A673 (cell line): ENCODE measurements at regions not wholly inside any gene's neighbourhood (a gene's known extent, or its start where the extent isn't known, plus 50 kb on each side); places are given as distances from the start of the nearest gene placed in this dataset.

ENCODE experiments used
- BruUV-seq: library from RNA; stranded (reverse); fragments of 400-500 nt; replicated peaks from 2 replicates; lab custom pipeline; 2021; lab: Mats Ljungman, UMichigan
- CTCF ChIA-PET: fragments of 300-600 bp; sonication (Branson Sonifier 250); formaldehyde crosslinking; loops from one replicate; lab custom pipeline; 2022; ENCODE audit warnings: antibody characterized with exemption; lab: Charles Lee
- POLR2A ChIA-PET: fragments of 300-600 bp; sonication (Branson Sonifier 250); formaldehyde crosslinking; loops from one replicate; lab custom pipeline; 2022; ENCODE audit warnings: antibody characterized with exemption; ENCODE audit not compliant: low non-redundant PET; lab: Charles Lee
- DNase-seq: peaks from one replicate; pipeline ENCODE4 v3.0.0-alpha.2; 2015; ENCODE audit warnings: low spot score
- H3K27ac ChIP-seq: fragments of 200-600 bp; sonication (generic); 2 replicates; pipeline ENCODE4 v1.5.1; 2016; ENCODE audit warnings: mixed run types, low read depth, mild to moderate bottlenecking, mixed read lengths, antibody characterized with exemption, low read length; ENCODE audit not compliant: poor library complexity, severe bottlenecking
- H3K27me3 ChIP-seq: fragments of 200-600 bp; sonication (generic); replicated peaks from 2 replicates; pipeline ENCODE4 v1.6.1; 2017; ENCODE audit warnings: mixed run types, low read depth, mild to moderate bottlenecking, mixed read lengths, antibody characterized with exemption, low read length; ENCODE audit not compliant: insufficient read depth, poor library complexity
- H3K36me3 ChIP-seq: fragments of 200-600 bp; sonication (generic); 2 replicates; pipeline ENCODE4 v1.6.1; 2016; ENCODE audit warnings: mixed run types, mild to moderate bottlenecking, mixed read lengths, antibody characterized with exemption, low read length; ENCODE audit not compliant: insufficient read depth, poor library complexity, severe bottlenecking
- H3K4me1 ChIP-seq: fragments of 200-600 bp; sonication (generic); 2 replicates; pipeline ENCODE4 v1.6.1; 2017; ENCODE audit warnings: mixed run types, mild to moderate bottlenecking, mixed read lengths, antibody characterized with exemption, low read length; ENCODE audit not compliant: insufficient read depth, poor library complexity, severe bottlenecking
- H3K4me3 ChIP-seq: fragments of 200-600 bp; sonication (generic); 2 replicates; pipeline ENCODE4 v1.5.1; 2016; ENCODE audit warnings: low read depth, mixed run types, mild to moderate bottlenecking, mixed read lengths, low read length; ENCODE audit not compliant: poor library complexity, severe bottlenecking
- H3K9me3 ChIP-seq: fragments of 200-600 bp; sonication (generic); 2 replicates; pipeline ENCODE4 v1.6.1; 2016; ENCODE audit warnings: mixed run types, low read depth, mild to moderate bottlenecking, mixed read lengths, antibody characterized with exemption, low read length; ENCODE audit not compliant: poor library complexity, severe bottlenecking
- EZH2 ChIP-seq: fragments of 200-600 bp; sonication (generic); IDR thresholded peaks from 2 replicates; pipeline ENCODE4 v1.6.1; 2017; ENCODE audit warnings: borderline replicate concordance, low read depth, mild to moderate bottlenecking, mixed read lengths, antibody characterized with exemption, low read length; ENCODE audit not compliant: poor library complexity, severe bottlenecking
- intact Hi-C: fragments of 100-400 bp; cut with micrococcal nuclease; formaldehyde crosslinking; loops from one replicate; pipeline ENCODE4 v1.10.0; 2022; ENCODE audit not compliant: unreplicated experiment
- TF ChIP-seq, protein P1 (sequence below): fragments of 300-800, 200-600 bp; sonication (generic); conservative IDR thresholded peaks from 2 replicates; pipeline ENCODE4 v1.5.1; 2017; ENCODE audit warnings: low read depth, mild to moderate bottlenecking, antibody characterized with exemption, low read length, moderate library complexity, mixed read lengths

DNA sequence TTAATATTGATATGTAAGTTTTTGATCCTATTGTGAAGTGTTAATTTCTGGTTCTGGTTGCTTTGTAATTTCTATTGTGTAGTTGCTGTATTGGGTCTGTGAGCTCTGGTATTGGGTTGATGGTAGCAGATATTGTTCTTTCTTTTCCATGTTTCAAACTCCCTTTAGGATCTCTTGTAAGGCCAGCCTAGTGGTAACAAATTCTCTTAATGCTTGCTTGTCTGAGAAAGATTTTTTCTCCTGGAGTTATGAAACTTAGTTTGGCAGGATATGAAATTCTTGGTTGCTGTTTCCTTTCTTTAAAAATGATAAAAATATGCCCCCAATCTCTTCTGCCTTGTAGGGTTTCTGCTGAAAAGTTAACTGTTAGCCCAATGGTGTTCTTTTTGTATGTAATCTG lies 268.6 kb upstream of the PLSCR5 start:
- ChIA-PET CTCF (no interaction called here), POLR2A (no interaction called here)
- no peak overlapping the region for H3K27ac ChIP-seq
- BruUV-seq, result no TSS peak
- intact Hi-C loops, result no loop called here
- no peaks in the 10 kb centered on the region for H3K4me1 ChIP-seq
- peaks cover 13% of the 10 kb centered on the region for H3K9me3 ChIP-seq
- H3K4me3 ChIP-seq, result no peak overlapping the region
- TF ChIP-seq, protein P1, sequence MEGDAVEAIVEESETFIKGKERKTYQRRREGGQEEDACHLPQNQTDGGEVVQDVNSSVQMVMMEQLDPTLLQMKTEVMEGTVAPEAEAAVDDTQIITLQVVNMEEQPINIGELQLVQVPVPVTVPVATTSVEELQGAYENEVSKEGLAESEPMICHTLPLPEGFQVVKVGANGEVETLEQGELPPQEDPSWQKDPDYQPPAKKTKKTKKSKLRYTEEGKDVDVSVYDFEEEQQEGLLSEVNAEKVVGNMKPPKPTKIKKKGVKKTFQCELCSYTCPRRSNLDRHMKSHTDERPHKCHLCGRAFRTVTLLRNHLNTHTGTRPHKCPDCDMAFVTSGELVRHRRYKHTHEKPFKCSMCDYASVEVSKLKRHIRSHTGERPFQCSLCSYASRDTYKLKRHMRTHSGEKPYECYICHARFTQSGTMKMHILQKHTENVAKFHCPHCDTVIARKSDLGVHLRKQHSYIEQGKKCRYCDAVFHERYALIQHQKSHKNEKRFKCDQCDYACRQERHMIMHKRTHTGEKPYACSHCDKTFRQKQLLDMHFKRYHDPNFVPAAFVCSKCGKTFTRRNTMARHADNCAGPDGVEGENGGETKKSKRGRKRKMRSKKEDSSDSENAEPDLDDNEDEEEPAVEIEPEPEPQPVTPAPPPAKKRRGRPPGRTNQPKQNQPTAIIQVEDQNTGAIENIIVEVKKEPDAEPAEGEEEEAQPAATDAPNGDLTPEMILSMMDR, result no peak
- no peak for TF ChIP-seq EZH2
- no peak for DNase-seq
- H3K36me3 ChIP-seq, result no peaks in the 10 kb centered on the region
- H3K27me3 ChIP-seq, result no peaks in the 10 kb centered on the region

DNA sequence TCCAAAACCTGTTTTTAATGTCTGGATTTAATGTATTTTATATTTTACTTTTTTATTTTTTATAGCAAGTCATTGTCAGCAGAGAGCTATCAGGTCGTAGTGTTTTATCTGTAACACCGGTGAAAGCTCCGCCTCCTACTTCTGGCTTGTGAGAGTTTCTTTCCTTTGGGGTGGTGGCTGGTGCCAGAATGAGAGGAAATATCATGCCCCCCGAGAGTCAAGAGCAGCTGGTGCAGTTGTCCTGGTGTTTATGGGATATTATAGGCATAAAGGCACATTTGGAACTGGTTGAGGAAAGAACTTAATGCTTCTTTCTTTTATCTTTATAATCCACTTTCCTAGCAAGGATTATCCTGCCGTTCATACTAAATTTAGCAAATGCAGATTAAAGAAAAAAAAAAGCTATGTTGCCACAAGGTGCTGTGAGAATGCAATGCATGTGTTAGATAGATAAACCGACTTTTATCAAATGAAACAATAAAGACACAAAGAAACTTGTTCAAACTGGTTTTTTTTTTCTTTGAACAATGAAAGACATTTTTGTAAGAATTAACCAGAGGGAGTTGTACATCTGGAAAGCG lies 260.1 kb upstream of the PLSCR5 start:
- Histone ChIP-seq H3K27me3 (no peaks in the 10 kb centered on the region), H3K9me3 (no peaks in the 10 kb centered on the region), H3K4me3 (no peak overlapping the region), H3K27ac (no peak overlapping the region), H3K4me1 (peaks cover 13% of the 10 kb centered on the region), H3K36me3 (no peaks in the 10 kb centered on the region)
- no peak for TF ChIP-seq EZH2
- TF ChIP-seq, protein P1, result no peak
- peak; percentile 63 for DNase-seq
- POLR2A ChIA-PET, result no interaction called here
- intact Hi-C loops, result no loop called here
- BruUV-seq, result no TSS peak
- CTCF ChIA-PET, result interaction anchor here (0.6 kb wide), 1 partner anchor 19 kb away, joined by 4 read pairs; no protein-coding TSS in a partner anchor

- no TSS peak for BruUV-seq
Measured at GRCh38 chr3:146861262-146861661, 256.1 kb upstream of the PLSCR5 start.

More at GRCh38 chr3:146861262-146861661, 256.1 kb upstream of the PLSCR5 start:
- Histone ChIP-seq H3K4me3 (no peak overlapping the region), H3K36me3 (no peaks in the 10 kb centered on the region), H3K27ac (no peak overlapping the region), H3K27me3 (no peaks in the 10 kb centered on the region), H3K9me3 (no peaks in the 10 kb centered on the region), H3K4me1 (peaks cover 13% of the 10 kb centered on the region)
- ChIA-PET POLR2A (no interaction called here), CTCF (no interaction called here)
- TF ChIP-seq EZH2, result no peak
- TF ChIP-seq, protein P1, result no peak
- DNase-seq, result no peak
- intact Hi-C loops, result no loop called here
